ENCODE measurements at regions not wholly inside any gene's neighbourhood (a gene's known extent, or its start where the extent isn't known, plus 50 kb on each side); places are given as distances from the start of the nearest gene placed in this dataset.

DNA sequence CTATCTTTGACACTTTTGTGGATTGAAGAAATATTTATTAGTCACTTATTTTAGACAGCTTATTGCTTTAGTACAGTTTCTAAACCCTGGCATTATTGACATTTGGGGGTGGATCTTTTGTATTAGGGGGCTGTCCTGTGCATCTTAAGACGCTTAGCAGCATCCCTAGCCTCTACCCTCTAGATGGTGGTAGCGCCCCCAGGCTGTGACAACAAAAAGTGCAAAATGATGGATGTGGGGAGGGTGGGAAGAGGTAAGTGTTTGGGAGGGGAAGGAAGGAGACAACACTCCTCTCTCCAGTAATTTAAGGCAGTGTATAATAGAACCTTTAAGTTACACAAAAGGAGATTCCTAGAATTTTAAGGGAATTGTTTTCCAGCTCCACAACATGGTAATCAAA lies 1210.6 kb downstream of the C4orf33 start:
- no peak overlapping the region for H3K4me3 ChIP-seq (ENCODE audit: low read depth, low read length)
- no peak overlapping the region for H3K9ac ChIP-seq
- TF ChIP-seq, protein P1, sequence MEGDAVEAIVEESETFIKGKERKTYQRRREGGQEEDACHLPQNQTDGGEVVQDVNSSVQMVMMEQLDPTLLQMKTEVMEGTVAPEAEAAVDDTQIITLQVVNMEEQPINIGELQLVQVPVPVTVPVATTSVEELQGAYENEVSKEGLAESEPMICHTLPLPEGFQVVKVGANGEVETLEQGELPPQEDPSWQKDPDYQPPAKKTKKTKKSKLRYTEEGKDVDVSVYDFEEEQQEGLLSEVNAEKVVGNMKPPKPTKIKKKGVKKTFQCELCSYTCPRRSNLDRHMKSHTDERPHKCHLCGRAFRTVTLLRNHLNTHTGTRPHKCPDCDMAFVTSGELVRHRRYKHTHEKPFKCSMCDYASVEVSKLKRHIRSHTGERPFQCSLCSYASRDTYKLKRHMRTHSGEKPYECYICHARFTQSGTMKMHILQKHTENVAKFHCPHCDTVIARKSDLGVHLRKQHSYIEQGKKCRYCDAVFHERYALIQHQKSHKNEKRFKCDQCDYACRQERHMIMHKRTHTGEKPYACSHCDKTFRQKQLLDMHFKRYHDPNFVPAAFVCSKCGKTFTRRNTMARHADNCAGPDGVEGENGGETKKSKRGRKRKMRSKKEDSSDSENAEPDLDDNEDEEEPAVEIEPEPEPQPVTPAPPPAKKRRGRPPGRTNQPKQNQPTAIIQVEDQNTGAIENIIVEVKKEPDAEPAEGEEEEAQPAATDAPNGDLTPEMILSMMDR (IDR thresholded peaks at IDR 0.05), result no peak
- H3K9me3 ChIP-seq (ENCODE audit: control insufficient read depth, low read length), result no peaks in the 10 kb centered on the region
- H3K27me3 ChIP-seq (ENCODE audit: control insufficient read depth, insufficient read depth, low read length), result no peaks in the 10 kb centered on the region
- no peak overlapping the region for H3K4me2 ChIP-seq (ENCODE audit: low read length)
- no peaks in the 10 kb centered on the region for H3K36me3 ChIP-seq (ENCODE audit: control insufficient read depth, insufficient read depth, low read length)
- no peaks in the 10 kb centered on the region for H3K4me1 ChIP-seq
- no peak overlapping the region for H2AFZ ChIP-seq
- H3K79me2 ChIP-seq, result no peaks in the 10 kb centered on the region
- no peak overlapping the region for H3K27ac ChIP-seq

DNA sequence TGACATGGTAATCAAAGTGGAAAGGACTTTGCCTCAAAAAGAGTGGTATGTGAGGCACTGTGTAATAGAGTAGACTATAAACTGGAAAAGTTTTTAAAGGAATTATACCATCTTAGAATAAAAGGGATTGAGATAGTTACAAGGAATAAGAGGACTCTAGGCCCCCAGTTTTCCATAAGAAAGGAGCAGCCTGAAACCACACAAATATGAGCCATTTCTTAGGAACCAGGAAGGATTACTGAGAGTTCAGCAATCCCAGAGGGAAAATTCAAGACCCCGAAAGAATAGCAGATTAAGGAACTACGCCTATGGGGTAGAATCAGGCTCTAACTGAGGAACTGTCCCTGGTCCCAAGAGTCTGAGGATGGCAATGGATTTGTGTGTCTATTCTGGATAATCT lies 1213.3 kb downstream of the C4orf33 start:
- no peak overlapping the region for H3K4me2 ChIP-seq (ENCODE audit: low read length)
- H3K27me3 ChIP-seq (ENCODE audit: control insufficient read depth, insufficient read depth, low read length), result no peaks in the 10 kb centered on the region
- H3K79me2 ChIP-seq, result no peaks in the 10 kb centered on the region
- no peaks in the 10 kb centered on the region for H3K4me1 ChIP-seq
- no peak overlapping the region for H2AFZ ChIP-seq
- TF ChIP-seq, protein P1 (IDR thresholded peaks at IDR 0.05), result no peak
- H3K9ac ChIP-seq, result no peak overlapping the region
- no peak overlapping the region for H3K27ac ChIP-seq
- H3K9me3 ChIP-seq (ENCODE audit: control insufficient read depth, low read length), result no peaks in the 10 kb centered on the region
- H3K36me3 ChIP-seq (ENCODE audit: control insufficient read depth, insufficient read depth, low read length), result no peaks in the 10 kb centered on the region
- no peak overlapping the region for H3K4me3 ChIP-seq (ENCODE audit: low read depth, low read length)

DNA sequence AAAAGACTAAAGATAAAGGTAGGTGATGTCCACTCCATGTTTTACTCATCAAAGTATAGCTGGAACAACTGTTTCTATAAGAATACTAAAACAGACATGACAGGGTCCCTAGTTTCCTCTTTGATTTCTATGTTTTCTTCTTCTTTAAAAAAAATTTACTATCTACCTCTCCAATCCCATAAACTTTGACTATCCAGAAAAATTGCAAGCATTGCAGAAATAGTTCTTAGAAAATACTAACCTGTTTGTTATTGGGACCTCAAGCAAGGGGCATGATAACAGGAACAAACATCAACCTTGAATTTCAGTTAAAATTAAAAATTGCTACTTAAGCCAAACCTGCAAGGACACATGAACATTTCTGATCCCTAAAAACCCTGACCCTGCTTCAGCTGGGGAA lies 1226.5 kb downstream of the C4orf33 start:
- no peak overlapping the region for H3K27ac ChIP-seq
- no peaks in the 10 kb centered on the region for H3K27me3 ChIP-seq (ENCODE audit: control insufficient read depth, insufficient read depth, low read length)
- no peak overlapping the region for H3K4me3 ChIP-seq (ENCODE audit: low read depth, low read length)
- no peaks in the 10 kb centered on the region for H3K79me2 ChIP-seq
- H3K36me3 ChIP-seq (ENCODE audit: control insufficient read depth, insufficient read depth, low read length), result no peaks in the 10 kb centered on the region
- H3K9ac ChIP-seq, result no peak overlapping the region
- TF ChIP-seq, protein P1 (IDR thresholded peaks at IDR 0.05), result no peak
- H3K9me3 ChIP-seq (ENCODE audit: control insufficient read depth, low read length), result no peaks in the 10 kb centered on the region
- no peaks in the 10 kb centered on the region for H3K4me1 ChIP-seq
- H2AFZ ChIP-seq, result no peak overlapping the region
- H3K4me2 ChIP-seq (ENCODE audit: low read length), result no peak overlapping the region

DNA sequence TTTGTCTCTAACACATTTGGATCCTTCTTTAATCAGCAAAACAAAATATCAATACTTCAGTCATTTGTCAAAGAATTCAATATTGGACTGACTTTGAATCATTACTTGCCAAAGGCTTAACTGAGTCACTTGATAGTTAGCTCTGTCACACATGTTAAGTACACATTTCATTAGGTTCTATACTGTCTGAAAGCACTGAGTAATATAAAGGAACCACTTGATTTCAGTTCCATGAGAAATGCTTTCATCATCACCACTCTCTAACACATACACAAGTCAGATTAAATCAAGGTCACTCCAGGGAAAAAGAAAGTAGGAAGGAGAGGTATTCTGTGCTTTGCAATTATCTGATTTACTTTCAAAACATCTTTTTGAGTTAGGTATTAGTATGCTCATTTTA lies 1233.1 kb downstream of the C4orf33 start:
- Histone ChIP-seq H3K4me1 (no peaks in the 10 kb centered on the region), H3K36me3 (ENCODE audit: control insufficient read depth, insufficient read depth, low read length) (no peaks in the 10 kb centered on the region), H3K4me2 (ENCODE audit: low read length) (no peak overlapping the region), H3K9ac (no peak overlapping the region), H3K27ac (no peak overlapping the region), H3K4me3 (ENCODE audit: low read depth, low read length) (no peak overlapping the region), H3K79me2 (no peaks in the 10 kb centered on the region), H3K27me3 (ENCODE audit: control insufficient read depth, insufficient read depth, low read length) (no peaks in the 10 kb centered on the region), H3K9me3 (ENCODE audit: control insufficient read depth, low read length) (no peaks in the 10 kb centered on the region), H2AFZ (no peak overlapping the region)
- TF ChIP-seq, protein P1 (IDR thresholded peaks at IDR 0.05), result no peak

DNA sequence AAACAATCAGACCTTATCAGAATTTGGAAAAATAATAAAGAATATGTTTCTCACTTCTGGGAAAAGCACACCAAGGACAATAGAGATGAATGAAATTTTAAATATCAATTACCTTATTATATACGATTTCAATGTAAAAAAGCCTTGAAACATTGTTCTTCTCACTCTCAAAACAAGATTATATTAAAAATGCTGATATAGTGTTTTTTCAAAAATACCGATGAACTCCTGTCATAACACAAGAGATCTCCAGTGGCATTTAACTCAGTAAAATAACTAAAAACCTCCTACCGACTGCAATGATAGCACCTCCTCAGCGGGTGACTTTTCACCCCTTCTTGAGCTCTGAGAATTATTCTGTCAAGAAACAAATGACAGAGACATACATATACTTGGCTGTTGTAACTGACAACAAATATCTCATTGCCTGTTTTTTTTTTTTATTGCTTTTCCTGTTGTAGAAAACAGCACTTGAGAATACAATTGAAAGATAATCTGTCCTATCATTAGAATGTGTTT lies 1237.3 kb downstream of the C4orf33 start:
- Histone ChIP-seq H3K9ac (no peak overlapping the region), H3K9me3 (ENCODE audit: control insufficient read depth, low read length) (no peaks in the 10 kb centered on the region), H3K36me3 (ENCODE audit: control insufficient read depth, insufficient read depth, low read length) (no peaks in the 10 kb centered on the region), H2AFZ (no peak overlapping the region), H3K4me1 (no peaks in the 10 kb centered on the region), H3K79me2 (no peaks in the 10 kb centered on the region), H3K4me3 (ENCODE audit: low read depth, low read length) (no peak overlapping the region), H3K4me2 (ENCODE audit: low read length) (no peak overlapping the region), H3K27ac (no peak overlapping the region), H3K27me3 (ENCODE audit: control insufficient read depth, insufficient read depth, low read length) (no peaks in the 10 kb centered on the region)
- TF ChIP-seq, protein P1 (IDR thresholded peaks at IDR 0.05), result no peak
